ENCODE measurements at regions not wholly inside any gene's neighbourhood (a gene's known extent, or its start where the extent isn't known, plus 50 kb on each side); places are given as distances from the start of the nearest gene placed in this dataset.

- BruUV-seq (replicated peaks), result no TSS peak
- ChIA-PET POLR2A (no interaction called here), CTCF (interaction anchor here (0.8 kb wide), 1 partner anchor 29 kb away, joined by 3 read pairs; no protein-coding TSS in a partner anchor)
- Histone ChIP-seq H3K27ac (ENCODE audit: low read length) (no peak overlapping the region), H3K36me3 (ENCODE audit: control insufficient read depth, insufficient read depth, low read length) (no peaks in the 10 kb centered on the region), H3K27me3 (ENCODE audit: control insufficient read depth, insufficient read depth, low read length) (peaks cover 29% of the 10 kb centered on the region), H3K4me3 (ENCODE audit: low read depth in 2 of 2, low read length in 2 of 2) (no peak overlapping the region), H3K9me3 (ENCODE audit: control insufficient read depth, insufficient read depth, low read depth, low read length) (no peaks in the 10 kb centered on the region), H3K4me1 (ENCODE audit: control insufficient read depth, insufficient read depth, low read length) (no peaks in the 10 kb centered on the region)
- intact Hi-C loops (cut with micrococcal nuclease; ENCODE audit: unreplicated experiment), result loop anchor here (10.0 kb wide), 4 partner anchors 164 to 686 kb away; no protein-coding TSS in a partner anchor
- no peak for DNase-seq (ENCODE audit: low read depth, low spot score)
- in situ Hi-C loops (cut with HindIII; ENCODE audit: low pct_unique_long_range_greater_than_20kb, low sequenced_read_pairs), result no loop called here
- TF ChIP-seq TCF7L2 (IDR thresholded peaks at IDR 0.05; ENCODE audit: low read depth, low read length), result no peak
- no peak for TF ChIP-seq POLR2AphosphoS5 (IDR thresholded peaks at IDR 0.05; ENCODE audit: low read depth, low read length)
- no peak for TF ChIP-seq SIN3A (IDR thresholded peaks at IDR 0.05; ENCODE audit: borderline replicate concordance, insufficient read depth, low read depth, low read length)
- no peak for TF ChIP-seq CTCF (IDR thresholded peaks at IDR 0.05)
- no peak for TF ChIP-seq REST (IDR thresholded peaks at IDR 0.05; ENCODE audit: insufficient read depth in 1 of 2, low read depth in 2 of 2, low read length in 1 of 2)
- ATAC-seq, result no peak
Observed at GRCh38 chr3:107920538-107920937, 170.3 kb downstream of the CD47 start.

- POLR2A ChIA-PET, result no interaction called here
- BruUV-seq (replicated peaks), result no TSS peak
- H3K4me1 ChIP-seq (ENCODE audit: control insufficient read depth, insufficient read depth, low read length), result no peaks in the 10 kb centered on the region
- CTCF ChIA-PET, result interaction anchor here (1.0 kb wide), 1 partner anchor 9 kb away, joined by 4 read pairs; no protein-coding TSS in a partner anchor
- H3K4me3 ChIP-seq (ENCODE audit: low read depth in 2 of 2, low read length in 2 of 2), result no peak overlapping the region
- H3K9me3 ChIP-seq (ENCODE audit: control insufficient read depth, insufficient read depth, low read depth, low read length), result no peaks in the 10 kb centered on the region
- in situ Hi-C loops (cut with HindIII; ENCODE audit: low pct_unique_long_range_greater_than_20kb, low sequenced_read_pairs), result no loop called here
- H3K27me3 ChIP-seq (ENCODE audit: control insufficient read depth, insufficient read depth, low read length), result peaks cover 29% of the 10 kb centered on the region
- TF ChIP-seq REST (IDR thresholded peaks at IDR 0.05; ENCODE audit: insufficient read depth in 1 of 2, low read depth in 2 of 2, low read length in 1 of 2) (no peak), POLR2AphosphoS5 (IDR thresholded peaks at IDR 0.05; ENCODE audit: low read depth, low read length) (no peak), CTCF (IDR thresholded peaks at IDR 0.05) (no peak), TCF7L2 (IDR thresholded peaks at IDR 0.05; ENCODE audit: low read depth, low read length) (no peak), SIN3A (IDR thresholded peaks at IDR 0.05; ENCODE audit: borderline replicate concordance, insufficient read depth, low read depth, low read length) (no peak)
- H3K27ac ChIP-seq (ENCODE audit: low read length), result no peak overlapping the region
- ATAC-seq (no peak), DNase-seq (ENCODE audit: low read depth, low spot score) (no peak)
- no peaks in the 10 kb centered on the region for H3K36me3 ChIP-seq (ENCODE audit: control insufficient read depth, insufficient read depth, low read length)
- intact Hi-C loops (cut with micrococcal nuclease; ENCODE audit: unreplicated experiment), result no loop called here
Observed at GRCh38 chr3:107919239-107919638, 171.6 kb downstream of the CD47 start.

Measured in Panc1 (cell line).